Stomach smooth muscle (tissue), 2 donors: ENCODE measurements at regions not wholly inside any gene's neighbourhood (a gene's known extent, or its start where the extent isn't known, plus 50 kb on each side); places are given as distances from the start of the nearest gene placed in this dataset.

Experiments used
- H3K27ac ChIP-seq: one replicate; pipeline ENCODE4 v1.7.0; 2013; ENCODE audit warnings: mild to moderate bottlenecking, low read length, inconsistent platforms
- H3K27me3 ChIP-seq, 2 donors: one replicate each; pipeline ENCODE4 v1.7.0; 2013; ENCODE audit warnings: low read length in 2 of 2; ENCODE audit not compliant: insufficient read depth in 2 of 2, control insufficient read depth in 1 of 2
- H3K36me3 ChIP-seq, 2 donors: one replicate each; pipeline ENCODE4 v1.7.0; 2013; ENCODE audit warnings: low read length in 2 of 2; ENCODE audit not compliant: control insufficient read depth in 2 of 2, insufficient read depth in 2 of 2
- H3K4me1 ChIP-seq: one replicate; pipeline ENCODE4 v1.7.0; 2013; ENCODE audit warnings: low read length; ENCODE audit not compliant: control insufficient read depth, insufficient read depth
- H3K4me3 ChIP-seq, 2 donors: one replicate each; pipeline ENCODE4 v1.7.0; 2013; ENCODE audit warnings: low read length in 2 of 2
- H3K9ac ChIP-seq, 2 donors: one replicate each; pipeline ENCODE4 v1.7.0; 2013; ENCODE audit warnings: low read length in 2 of 2, mild to moderate bottlenecking in 1 of 2
- H3K9me3 ChIP-seq, 2 donors: one replicate each; pipeline ENCODE4 v1.7.0; 2013; ENCODE audit warnings: low read length in 2 of 2; ENCODE audit not compliant: control insufficient read depth in 2 of 2
- donor health status: healthy.
- donor health status: Pancreatic carcinoma.

GRCh38 chr15:89387140-89387903 is 52.7 kb upstream of the POLG start:
- Histone ChIP-seq H3K4me3 (no peak overlapping the region), H3K9ac (no peak overlapping the region), H3K36me3 (no peaks in the 10 kb centered on the region), H3K9me3 (no peaks in the 10 kb centered on the region), H3K27ac (no peak overlapping the region), H3K27me3 (peaks cover 5 to 10% of the 10 kb centered on the region in 2 donors), H3K4me1 (peaks cover 8% of the 10 kb centered on the region)

GRCh38 chr15:89385596-89386331 is 51.1 kb upstream of the POLG start:
- no peaks in the 10 kb centered on the region for H3K9me3 ChIP-seq
- no peak overlapping the region for H3K4me3 ChIP-seq
- H3K27me3 ChIP-seq: peaks cover 2 to 21% of the 10 kb centered on the region in 2 donors
- H3K27ac ChIP-seq: no peak overlapping the region
- no peaks in the 10 kb centered on the region for H3K36me3 ChIP-seq
- peaks cover 8% of the 10 kb centered on the region for H3K4me1 ChIP-seq
- H3K9ac ChIP-seq: no peak overlapping the region
